ENCODE measurements at regions not wholly inside any gene's neighbourhood (a gene's known extent, or its start where the extent isn't known, plus 50 kb on each side); places are given as distances from the start of the nearest gene placed in this dataset.

- TF ChIP-seq, protein P1, sequence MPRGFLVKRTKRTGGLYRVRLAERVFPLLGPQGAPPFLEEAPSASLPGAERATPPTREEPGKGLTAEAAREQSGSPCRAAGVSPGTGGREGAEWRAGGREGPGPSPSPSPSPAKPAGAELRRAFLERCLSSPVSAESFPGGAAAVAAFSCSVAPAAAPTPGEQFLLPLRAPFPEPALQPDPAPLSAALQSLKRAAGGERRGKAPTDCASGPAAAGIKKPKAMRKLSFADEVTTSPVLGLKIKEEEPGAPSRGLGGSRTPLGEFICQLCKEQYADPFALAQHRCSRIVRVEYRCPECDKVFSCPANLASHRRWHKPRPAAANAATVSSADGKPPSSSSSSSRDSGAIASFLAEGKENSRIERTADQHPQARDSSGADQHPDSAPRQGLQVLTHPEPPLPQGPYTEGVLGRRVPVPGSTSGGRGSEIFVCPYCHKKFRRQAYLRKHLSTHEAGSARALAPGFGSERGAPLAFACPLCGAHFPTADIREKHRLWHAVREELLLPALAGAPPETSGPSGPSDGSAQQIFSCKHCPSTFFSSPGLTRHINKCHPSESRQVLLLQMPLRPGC (tag by site-specific recombination; IDR thresholded peaks at IDR 0.05) = no peak
- no peak for TF ChIP-seq TCF7L2 (IDR thresholded peaks at IDR 0.05; ENCODE audit: borderline replicate concordance, low read depth, low read length)
- no peak for TF ChIP-seq EGR2 (tag by site-specific recombination; IDR thresholded peaks at IDR 0.05; ENCODE audit: low read depth)
Measured at GRCh38 chr16:13348416-13348815, 447.0 kb downstream of the SHISA9 start.
